Urinary bladder (tissue), 3 donors: ENCODE measurements at regions not wholly inside any gene's neighbourhood (a gene's known extent, or its start where the extent isn't known, plus 50 kb on each side); places are given as distances from the start of the nearest gene placed in this dataset.

Experiments used
- DNase-seq: peaks from one replicate; pipeline ENCODE4 v3.0.0-alpha.2; 2015; ENCODE audit errors: extremely low spot score
- H3K27ac ChIP-seq: one replicate; pipeline ENCODE4 v1.5.1; 2013; ENCODE audit warnings: low read depth, mild to moderate bottlenecking, moderate library complexity
- H3K36me3 ChIP-seq: one replicate; pipeline ENCODE4 v1.6.1; 2013; ENCODE audit warnings: mild to moderate bottlenecking, moderate library complexity; ENCODE audit not compliant: insufficient read depth
- H3K4me1 ChIP-seq: one replicate; pipeline ENCODE4 v1.6.1; 2013; ENCODE audit warnings: mild to moderate bottlenecking, moderate library complexity; ENCODE audit not compliant: insufficient read depth
- H3K4me3 ChIP-seq: one replicate; pipeline ENCODE4 v1.5.1; 2013; ENCODE audit warnings: low read depth, low read length
- WGBS: extraction: QIAGEN DNeasy Blood & Tissue Kit; methylation state at CpG from one replicate; pipeline ENCODE4 v1.1.7; 2013; 5-methylcytosine and 5-hydroxymethylcytosine counted together
- donor health status: healthy with polysubstance abuse.
- donor health status: healthy.

GRCh38 chr5:123673107-123673506 is 161.1 kb downstream of the CSNK1G3 start:
- peaks cover 3% of the 10 kb centered on the region for H3K36me3 ChIP-seq
- no peak for DNase-seq
- H3K4me3 ChIP-seq: no peak overlapping the region
- WGBS: 75% methylated on average over 2 of the region's 2 CpGs
- H3K4me1 ChIP-seq: no peaks in the 10 kb centered on the region
- no peak overlapping the region for H3K27ac ChIP-seq

GRCh38 chr5:123671711-123672456 is 159.9 kb downstream of the CSNK1G3 start:
- 71% methylated on average over 5 of the region's 5 CpGs for WGBS
- DNase-seq: no peak
- H3K4me1 ChIP-seq: no peaks in the 10 kb centered on the region
- peaks cover 3% of the 10 kb centered on the region for H3K36me3 ChIP-seq
- no peak overlapping the region for H3K4me3 ChIP-seq
- H3K27ac ChIP-seq: no peak overlapping the region

- no peak overlapping the region for H3K4me3 ChIP-seq
- H3K27ac ChIP-seq: no peak overlapping the region
- H3K4me1 ChIP-seq: no peaks in the 10 kb centered on the region
- DNase-seq: no peak
- peaks cover 3% of the 10 kb centered on the region for H3K36me3 ChIP-seq
- WGBS: 16% methylated on average over 4 of the region's 4 CpGs
Observed at GRCh38 chr5:123671042-123671441, 159.1 kb downstream of the CSNK1G3 start.
